ENCODE measurements at regions not wholly inside any gene's neighbourhood (a gene's known extent, or its start where the extent isn't known, plus 50 kb on each side); places are given as distances from the start of the nearest gene placed in this dataset.
A peak's percentile ranks its signal among the peaks of the same experiment; 100 is the strongest.

DNA sequence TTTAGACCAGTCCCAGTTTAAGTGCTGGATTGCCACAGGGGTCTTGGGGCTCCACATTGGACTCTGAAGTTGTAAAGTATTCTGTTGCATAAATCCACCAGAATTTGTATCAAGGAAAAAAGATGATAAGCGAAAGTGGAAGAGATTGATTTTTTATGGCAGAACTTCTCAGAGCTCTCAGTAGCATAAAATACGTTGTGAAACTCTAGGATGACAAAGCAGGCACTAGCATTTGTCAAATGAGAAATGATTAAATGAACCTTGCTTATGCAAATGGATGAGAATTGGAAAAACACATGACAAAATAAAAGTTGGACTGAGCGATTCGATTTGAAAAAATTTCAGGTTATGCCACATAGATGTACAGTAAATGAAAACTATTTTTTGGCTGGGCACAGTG lies 253.8 kb upstream of the RAB4A start:
- WGBS: 87% methylated on average over 4 of the region's 4 CpGs
- DNase-seq (ENCODE audit: low spot score): no peak
- Histone ChIP-seq H3K36me3 (ENCODE audit: control insufficient read depth in 4 of 4, insufficient read depth in 3 of 4, low read depth in 1 of 4, low read length in 3 of 4) (no peaks in the 10 kb centered on the region), H3K27ac (ENCODE audit: low read depth in 1 of 2, low read length in 2 of 2) (no peak overlapping the region), H3K9me3 (ENCODE audit: control insufficient read depth in 4 of 4, low read length in 3 of 4) (no peaks in the 10 kb centered on the region), H3K4me3 (ENCODE audit: low read depth in 1 of 3, low read length in 3 of 3) (no peak overlapping the region), H3K4me1 (ENCODE audit: control insufficient read depth in 4 of 4, insufficient read depth in 4 of 4, low read length in 3 of 4) (no peaks in the 10 kb centered on the region), H3K9ac (ENCODE audit: low read depth in 1 of 2, low read length in 2 of 2) (no peak overlapping the region), H3K27me3 (ENCODE audit: control insufficient read depth in 4 of 4, insufficient read depth in 4 of 4, low read length in 3 of 4) (no peaks in the 10 kb centered on the region)
- TF ChIP-seq HNF4G (IDR thresholded peaks at IDR 0.05) (no peak), JUND (IDR thresholded peaks at IDR 0.05) (no peak), YY1 (IDR thresholded peaks at IDR 0.05) (no peak)

DNA sequence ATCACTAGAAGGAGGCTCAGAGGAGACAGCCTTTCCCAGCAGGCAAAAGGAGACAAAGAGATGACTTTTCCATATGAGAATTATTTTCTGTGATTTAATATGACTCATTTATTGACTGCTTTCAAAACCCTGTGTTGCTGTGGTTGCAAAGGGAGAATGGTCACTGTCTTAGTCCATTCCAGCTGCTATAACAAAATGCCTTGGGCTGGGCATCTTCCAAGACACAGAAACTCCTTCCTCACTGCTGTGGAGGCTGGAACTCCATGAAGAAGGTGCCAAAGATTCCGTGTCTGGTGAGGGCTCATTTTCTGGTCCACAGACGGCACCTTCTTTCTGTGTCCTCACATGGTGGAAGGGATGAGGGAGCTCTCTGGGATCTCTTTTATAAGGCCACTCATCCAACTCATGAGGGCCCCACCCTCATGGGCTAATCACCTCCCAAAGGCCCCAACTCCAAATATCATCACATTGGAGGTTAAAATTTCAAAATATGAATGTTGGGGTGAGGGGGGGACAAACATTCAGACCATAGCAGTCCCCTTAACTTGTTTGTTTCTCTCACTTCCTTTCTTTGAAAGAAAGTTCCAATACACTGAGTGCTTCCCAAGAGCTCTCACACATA lies 252.1 kb upstream of the RAB4A start:
- TF ChIP-seq YY1 (IDR thresholded peaks at IDR 0.05) (no peak), TAF1 (conservative IDR thresholded peaks at IDR 0.05) (no peak), FOXA1 (IDR thresholded peaks at IDR 0.05) (no peak), NR2F2 (IDR thresholded peaks at IDR 0.05) (no peak), RAD21 (IDR thresholded peaks at IDR 0.05) (no peak), RXRA (IDR thresholded peaks at IDR 0.05) (no peak), GABPA (IDR thresholded peaks at IDR 0.05 in 1 of 2, conservative IDR thresholded peaks at IDR 0.05 in 1 of 2) (no peak), HNF4G (IDR thresholded peaks at IDR 0.05) (no peak), EGR1 (IDR thresholded peaks at IDR 0.05; ENCODE audit: low read depth in 2 of 2) (no peak), JUND (IDR thresholded peaks at IDR 0.05) (no peak), HNF4A (conservative IDR thresholded peaks at IDR 0.05) (no peak)
- TF ChIP-seq, protein P1, sequence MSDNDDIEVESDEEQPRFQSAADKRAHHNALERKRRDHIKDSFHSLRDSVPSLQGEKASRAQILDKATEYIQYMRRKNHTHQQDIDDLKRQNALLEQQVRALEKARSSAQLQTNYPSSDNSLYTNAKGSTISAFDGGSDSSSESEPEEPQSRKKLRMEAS (IDR thresholded peaks at IDR 0.05): no peak
- TF ChIP-seq, protein P2, sequence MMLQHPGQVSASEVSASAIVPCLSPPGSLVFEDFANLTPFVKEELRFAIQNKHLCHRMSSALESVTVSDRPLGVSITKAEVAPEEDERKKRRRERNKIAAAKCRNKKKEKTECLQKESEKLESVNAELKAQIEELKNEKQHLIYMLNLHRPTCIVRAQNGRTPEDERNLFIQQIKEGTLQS (IDR thresholded peaks at IDR 0.05): no peak
- Histone ChIP-seq H3K27ac (ENCODE audit: low read depth in 1 of 2, low read length in 2 of 2) (no peak overlapping the region), H3K9ac (ENCODE audit: low read depth in 1 of 2, low read length in 2 of 2) (no peak overlapping the region), H3K4me1 (ENCODE audit: control insufficient read depth in 4 of 4, insufficient read depth in 4 of 4, low read length in 3 of 4) (peaks cover 0 to 2% (median 0%) of the 10 kb centered on the region in 4 donors), H3K36me3 (ENCODE audit: control insufficient read depth in 4 of 4, insufficient read depth in 3 of 4, low read depth in 1 of 4, low read length in 3 of 4) (no peaks in the 10 kb centered on the region), H3K27me3 (ENCODE audit: control insufficient read depth in 4 of 4, insufficient read depth in 4 of 4, low read length in 3 of 4) (no peaks in the 10 kb centered on the region), H3K4me3 (ENCODE audit: low read depth in 1 of 3, low read length in 3 of 3) (no peak overlapping the region), H3K9me3 (ENCODE audit: control insufficient read depth in 4 of 4, low read length in 3 of 4) (no peaks in the 10 kb centered on the region)
- DNase-seq (ENCODE audit: low spot score): peak; percentile 12
- 94% methylated on average over 2 of the region's 2 CpGs for WGBS

DNA sequence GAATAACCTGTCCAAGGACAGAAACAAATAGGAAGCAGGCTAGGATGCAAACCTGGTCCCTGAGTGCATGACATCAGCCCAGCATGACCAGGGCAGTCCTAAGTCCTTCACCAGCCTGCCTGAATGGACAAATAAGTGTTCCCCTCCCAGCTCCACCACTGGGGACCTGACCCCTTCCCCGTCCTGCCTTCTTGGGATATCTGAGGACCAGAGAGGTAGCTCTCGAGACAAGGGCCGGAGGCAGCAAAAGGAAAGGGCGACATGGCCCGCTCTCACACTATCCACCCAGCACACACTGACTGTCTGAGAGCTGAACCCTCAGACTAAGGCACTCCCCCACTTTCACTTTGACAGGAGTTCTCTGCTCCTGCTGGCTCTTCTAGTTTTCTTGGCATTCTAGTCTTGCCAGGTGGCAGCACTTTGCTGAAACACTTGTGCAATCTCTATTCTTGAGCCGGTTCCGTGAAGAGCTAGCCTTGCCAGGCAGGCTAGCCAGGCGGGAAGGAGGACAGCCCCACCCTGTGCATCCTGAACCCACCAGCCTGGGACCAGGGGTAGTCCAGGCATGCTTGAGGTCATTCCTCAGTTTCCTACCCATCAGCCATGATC lies 251.1 kb upstream of the RAB4A start:
- H3K9me3 ChIP-seq (ENCODE audit: control insufficient read depth in 4 of 4, low read length in 3 of 4): no peaks in the 10 kb centered on the region
- H3K4me3 ChIP-seq (ENCODE audit: low read depth in 1 of 3, low read length in 3 of 3): no peak overlapping the region
- 81% methylated on average over 8 of the region's 8 CpGs for WGBS
- DNase-seq (ENCODE audit: low spot score): peak; percentile 32
- no peaks in the 10 kb centered on the region for H3K36me3 ChIP-seq (ENCODE audit: control insufficient read depth in 4 of 4, insufficient read depth in 3 of 4, low read depth in 1 of 4, low read length in 3 of 4)
- peaks cover 0 to 3% (median 0%) of the 10 kb centered on the region in 4 donors for H3K4me1 ChIP-seq (ENCODE audit: control insufficient read depth in 4 of 4, insufficient read depth in 4 of 4, low read length in 3 of 4)
- H3K27me3 ChIP-seq (ENCODE audit: control insufficient read depth in 4 of 4, insufficient read depth in 4 of 4, low read length in 3 of 4): no peaks in the 10 kb centered on the region
- TF ChIP-seq, protein P3, sequence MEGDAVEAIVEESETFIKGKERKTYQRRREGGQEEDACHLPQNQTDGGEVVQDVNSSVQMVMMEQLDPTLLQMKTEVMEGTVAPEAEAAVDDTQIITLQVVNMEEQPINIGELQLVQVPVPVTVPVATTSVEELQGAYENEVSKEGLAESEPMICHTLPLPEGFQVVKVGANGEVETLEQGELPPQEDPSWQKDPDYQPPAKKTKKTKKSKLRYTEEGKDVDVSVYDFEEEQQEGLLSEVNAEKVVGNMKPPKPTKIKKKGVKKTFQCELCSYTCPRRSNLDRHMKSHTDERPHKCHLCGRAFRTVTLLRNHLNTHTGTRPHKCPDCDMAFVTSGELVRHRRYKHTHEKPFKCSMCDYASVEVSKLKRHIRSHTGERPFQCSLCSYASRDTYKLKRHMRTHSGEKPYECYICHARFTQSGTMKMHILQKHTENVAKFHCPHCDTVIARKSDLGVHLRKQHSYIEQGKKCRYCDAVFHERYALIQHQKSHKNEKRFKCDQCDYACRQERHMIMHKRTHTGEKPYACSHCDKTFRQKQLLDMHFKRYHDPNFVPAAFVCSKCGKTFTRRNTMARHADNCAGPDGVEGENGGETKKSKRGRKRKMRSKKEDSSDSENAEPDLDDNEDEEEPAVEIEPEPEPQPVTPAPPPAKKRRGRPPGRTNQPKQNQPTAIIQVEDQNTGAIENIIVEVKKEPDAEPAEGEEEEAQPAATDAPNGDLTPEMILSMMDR (IDR thresholded peaks at IDR 0.05; ENCODE audit: low read depth, low read length, missing input control): no peak
- TF ChIP-seq JUND (IDR thresholded peaks at IDR 0.05): no peak
- no peak for TF ChIP-seq YY1 (IDR thresholded peaks at IDR 0.05)
- TF ChIP-seq, protein P4, sequence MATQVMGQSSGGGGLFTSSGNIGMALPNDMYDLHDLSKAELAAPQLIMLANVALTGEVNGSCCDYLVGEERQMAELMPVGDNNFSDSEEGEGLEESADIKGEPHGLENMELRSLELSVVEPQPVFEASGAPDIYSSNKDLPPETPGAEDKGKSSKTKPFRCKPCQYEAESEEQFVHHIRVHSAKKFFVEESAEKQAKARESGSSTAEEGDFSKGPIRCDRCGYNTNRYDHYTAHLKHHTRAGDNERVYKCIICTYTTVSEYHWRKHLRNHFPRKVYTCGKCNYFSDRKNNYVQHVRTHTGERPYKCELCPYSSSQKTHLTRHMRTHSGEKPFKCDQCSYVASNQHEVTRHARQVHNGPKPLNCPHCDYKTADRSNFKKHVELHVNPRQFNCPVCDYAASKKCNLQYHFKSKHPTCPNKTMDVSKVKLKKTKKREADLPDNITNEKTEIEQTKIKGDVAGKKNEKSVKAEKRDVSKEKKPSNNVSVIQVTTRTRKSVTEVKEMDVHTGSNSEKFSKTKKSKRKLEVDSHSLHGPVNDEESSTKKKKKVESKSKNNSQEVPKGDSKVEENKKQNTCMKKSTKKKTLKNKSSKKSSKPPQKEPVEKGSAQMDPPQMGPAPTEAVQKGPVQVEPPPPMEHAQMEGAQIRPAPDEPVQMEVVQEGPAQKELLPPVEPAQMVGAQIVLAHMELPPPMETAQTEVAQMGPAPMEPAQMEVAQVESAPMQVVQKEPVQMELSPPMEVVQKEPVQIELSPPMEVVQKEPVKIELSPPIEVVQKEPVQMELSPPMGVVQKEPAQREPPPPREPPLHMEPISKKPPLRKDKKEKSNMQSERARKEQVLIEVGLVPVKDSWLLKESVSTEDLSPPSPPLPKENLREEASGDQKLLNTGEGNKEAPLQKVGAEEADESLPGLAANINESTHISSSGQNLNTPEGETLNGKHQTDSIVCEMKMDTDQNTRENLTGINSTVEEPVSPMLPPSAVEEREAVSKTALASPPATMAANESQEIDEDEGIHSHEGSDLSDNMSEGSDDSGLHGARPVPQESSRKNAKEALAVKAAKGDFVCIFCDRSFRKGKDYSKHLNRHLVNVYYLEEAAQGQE (IDR thresholded peaks at IDR 0.05): no peak
- TF ChIP-seq, protein P1 (IDR thresholded peaks at IDR 0.05): no peak
- no peak for TF ChIP-seq RXRA (IDR thresholded peaks at IDR 0.05)
- TF ChIP-seq NR2F2 (IDR thresholded peaks at IDR 0.05): no peak
- TF ChIP-seq, protein P2 (IDR thresholded peaks at IDR 0.05): no peak
- no peak for TF ChIP-seq FOXA1 (IDR thresholded peaks at IDR 0.05)
- no peak for TF ChIP-seq HNF4G (IDR thresholded peaks at IDR 0.05)
- TF ChIP-seq, protein P5, sequence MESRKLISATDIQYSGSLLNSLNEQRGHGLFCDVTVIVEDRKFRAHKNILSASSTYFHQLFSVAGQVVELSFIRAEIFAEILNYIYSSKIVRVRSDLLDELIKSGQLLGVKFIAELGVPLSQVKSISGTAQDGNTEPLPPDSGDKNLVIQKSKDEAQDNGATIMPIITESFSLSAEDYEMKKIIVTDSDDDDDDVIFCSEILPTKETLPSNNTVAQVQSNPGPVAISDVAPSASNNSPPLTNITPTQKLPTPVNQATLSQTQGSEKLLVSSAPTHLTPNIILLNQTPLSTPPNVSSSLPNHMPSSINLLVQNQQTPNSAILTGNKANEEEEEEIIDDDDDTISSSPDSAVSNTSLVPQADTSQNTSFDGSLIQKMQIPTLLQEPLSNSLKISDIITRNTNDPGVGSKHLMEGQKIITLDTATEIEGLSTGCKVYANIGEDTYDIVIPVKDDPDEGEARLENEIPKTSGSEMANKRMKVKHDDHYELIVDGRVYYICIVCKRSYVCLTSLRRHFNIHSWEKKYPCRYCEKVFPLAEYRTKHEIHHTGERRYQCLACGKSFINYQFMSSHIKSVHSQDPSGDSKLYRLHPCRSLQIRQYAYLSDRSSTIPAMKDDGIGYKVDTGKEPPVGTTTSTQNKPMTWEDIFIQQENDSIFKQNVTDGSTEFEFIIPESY (IDR thresholded peaks at IDR 0.05): no peak
- no peak for TF ChIP-seq FOXA2 (IDR thresholded peaks at IDR 0.05)
- no peak for TF ChIP-seq GABPA (IDR thresholded peaks at IDR 0.05 in 1 of 2, conservative IDR thresholded peaks at IDR 0.05 in 1 of 2)
- no peak overlapping the region for H3K9ac ChIP-seq (ENCODE audit: low read depth in 1 of 2, low read length in 2 of 2)
- no peak overlapping the region for H3K27ac ChIP-seq (ENCODE audit: low read depth in 1 of 2, low read length in 2 of 2)

Data from liver (tissue), 8 donors.